OCI-LY1 (cell line): ENCODE measurements at regions not wholly inside any gene's neighbourhood (a gene's known extent, or its start where the extent isn't known, plus 50 kb on each side); places are given as distances from the start of the nearest gene placed in this dataset.

ENCODE experiments used
- CTCF ChIP-seq: fragments of 200-600 bp; sonication (generic), shearing (Covaris generic); IDR thresholded peaks from 2 replicates; pipeline ENCODE4 v1.5.1; 2017; ENCODE audit warnings: mild to moderate bottlenecking, antibody characterized with exemption, low read length, moderate library complexity, mixed read lengths
- EZH2 ChIP-seq: fragments of 200-600 bp; sonication (generic), shearing (Covaris generic); IDR thresholded peaks from 2 replicates; pipeline ENCODE4 v1.8.0; 2017; ENCODE audit warnings: borderline replicate concordance, mixed run types, mild to moderate bottlenecking, antibody characterized with exemption, low read length, moderate library complexity, mixed read lengths

DNA sequence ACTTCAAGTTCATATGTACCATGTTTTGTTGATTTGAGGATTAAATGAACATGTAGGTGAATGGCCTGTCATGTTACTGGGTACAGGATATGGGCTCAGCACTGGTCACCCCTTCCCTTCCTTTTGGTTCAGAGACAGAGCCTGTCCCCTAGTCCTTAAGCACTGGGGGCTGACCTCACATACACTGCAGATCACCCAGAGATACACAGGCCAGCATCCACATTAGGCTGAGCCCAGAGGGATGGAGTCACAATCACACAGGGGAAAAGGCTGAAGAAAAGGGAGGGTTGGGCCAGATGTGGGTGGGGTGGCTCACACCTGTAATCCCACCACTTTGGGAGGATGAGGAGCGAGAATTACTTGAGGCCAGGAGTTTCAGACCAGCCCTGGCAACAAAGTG is 62.3 kb downstream of the IGLL5 start:
- TF ChIP-seq CTCF (no peak), EZH2 (no peak)
